Tibial nerve (tissue), 4 donors: ENCODE measurements at regions not wholly inside any gene's neighbourhood (a gene's known extent, or its start where the extent isn't known, plus 50 kb on each side); places are given as distances from the start of the nearest gene placed in this dataset.
"Not testable (repeated sequence)": the region's sequence is repeated elsewhere in the genome, so short reads cannot be mapped to it uniquely, and the experiment has no call there.

Experiments used
- EP300 ChIP-seq, 2 donors: sonication (generic); formaldehyde crosslinking; IDR thresholded peaks; one replicate each; pipeline ENCODE4 v1.6.1; 2017; ENCODE audit warnings: antibody characterized with exemption in 2 of 2, mild to moderate bottlenecking in 1 of 2
- POLR2A ChIP-seq, 2 donors: fragments of 450-650 bp; IDR thresholded peaks; one replicate each; pipeline ENCODE4 v1.6.1; 2017; ENCODE audit warnings: antibody characterized with exemption in 2 of 2, mild to moderate bottlenecking in 2 of 2, moderate library complexity in 2 of 2
- TF ChIP-seq, protein P1 (sequence below), 5 experiments: fragments of 200-600 bp in 3 of 5; fragments of 450-650 bp in 2 of 5; sonication (generic) in 3 of 5; IDR thresholded peaks; one replicate each; pipeline ENCODE4 v1.5.1; 2016 to 2019; ENCODE audit warnings: antibody characterized with exemption in 5 of 5, mild to moderate bottlenecking in 3 of 5, moderate library complexity in 2 of 5

DNA sequence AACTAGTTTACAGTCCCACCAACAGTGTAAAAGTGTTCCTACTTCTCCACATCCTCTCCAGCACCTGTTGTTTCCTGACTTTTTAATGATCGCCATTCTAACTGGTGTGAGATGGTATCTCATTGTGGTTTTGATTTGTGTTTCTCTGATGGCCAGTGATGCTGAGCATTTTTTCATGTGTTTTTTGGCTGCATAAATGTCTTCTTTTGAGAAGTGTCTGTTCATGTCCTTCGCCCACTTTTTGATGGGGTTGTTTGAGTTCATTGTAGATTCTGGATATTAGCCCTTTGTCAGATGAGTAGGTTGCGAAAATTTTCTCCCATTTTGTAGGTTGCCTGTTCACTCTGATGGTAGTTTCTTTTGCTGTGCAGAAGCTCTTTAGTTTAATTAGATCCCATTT lies 77.1 kb upstream of the SLC7A14 start:
- TF ChIP-seq POLR2A, EP300 (IDR thresholded peaks at IDR 0.05): not testable (repeated sequence)
- TF ChIP-seq, protein P1, sequence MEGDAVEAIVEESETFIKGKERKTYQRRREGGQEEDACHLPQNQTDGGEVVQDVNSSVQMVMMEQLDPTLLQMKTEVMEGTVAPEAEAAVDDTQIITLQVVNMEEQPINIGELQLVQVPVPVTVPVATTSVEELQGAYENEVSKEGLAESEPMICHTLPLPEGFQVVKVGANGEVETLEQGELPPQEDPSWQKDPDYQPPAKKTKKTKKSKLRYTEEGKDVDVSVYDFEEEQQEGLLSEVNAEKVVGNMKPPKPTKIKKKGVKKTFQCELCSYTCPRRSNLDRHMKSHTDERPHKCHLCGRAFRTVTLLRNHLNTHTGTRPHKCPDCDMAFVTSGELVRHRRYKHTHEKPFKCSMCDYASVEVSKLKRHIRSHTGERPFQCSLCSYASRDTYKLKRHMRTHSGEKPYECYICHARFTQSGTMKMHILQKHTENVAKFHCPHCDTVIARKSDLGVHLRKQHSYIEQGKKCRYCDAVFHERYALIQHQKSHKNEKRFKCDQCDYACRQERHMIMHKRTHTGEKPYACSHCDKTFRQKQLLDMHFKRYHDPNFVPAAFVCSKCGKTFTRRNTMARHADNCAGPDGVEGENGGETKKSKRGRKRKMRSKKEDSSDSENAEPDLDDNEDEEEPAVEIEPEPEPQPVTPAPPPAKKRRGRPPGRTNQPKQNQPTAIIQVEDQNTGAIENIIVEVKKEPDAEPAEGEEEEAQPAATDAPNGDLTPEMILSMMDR (IDR thresholded peaks at IDR 0.05): not testable (repeated sequence)
